Stimulated activated CD8-positive, alpha-beta memory T cell treated with anti-CD3 and anti-CD28 coated beads, Interleukin-7, amount 100 ng/mL, for 1 hour (primary cell): ENCODE measurements at regions not wholly inside any gene's neighbourhood (a gene's known extent, or its start where the extent isn't known, plus 50 kb on each side); places are given as distances from the start of the nearest gene placed in this dataset.

Source experiments
- DNase-seq, 2 donors: peaks; one replicate each; pipeline ENCODE4 v3.0.0-alpha.2; 2020; ENCODE audit warnings: low read depth in 2 of 2

DNA sequence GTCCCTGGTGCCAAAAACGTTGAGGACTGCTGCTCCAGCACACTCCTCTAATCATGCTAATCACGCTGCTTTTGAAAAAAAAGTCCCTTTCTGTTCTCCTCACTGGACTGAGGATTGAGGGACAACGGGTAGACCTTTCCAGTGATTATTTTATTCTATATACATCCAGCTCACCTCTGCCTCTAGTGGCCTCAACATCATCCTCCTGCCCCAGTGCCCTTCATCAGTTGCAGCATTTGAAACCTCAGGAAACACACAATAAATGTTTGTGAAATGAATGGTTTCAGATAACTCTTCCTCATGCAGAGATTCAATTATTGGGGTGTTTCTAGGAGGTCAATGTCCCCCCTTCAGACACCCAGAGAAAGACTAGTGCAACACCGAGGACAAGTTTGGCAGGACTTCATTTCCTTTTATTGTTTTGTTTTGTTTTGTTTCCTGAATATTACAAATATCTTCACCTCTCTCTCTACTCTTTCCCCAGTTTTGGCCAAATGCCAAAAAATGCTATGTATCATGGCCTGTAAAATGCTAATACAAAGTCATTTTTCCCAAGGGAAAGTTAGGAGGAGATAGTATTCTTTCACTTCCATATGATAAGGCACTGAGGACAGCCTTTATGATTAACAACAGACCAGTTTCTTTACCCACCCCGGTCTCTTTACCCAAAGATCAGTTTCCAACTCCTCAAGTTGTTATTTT is 460.1 kb upstream of the SLIT2 start:
- DNase-seq, result no peak

DNA sequence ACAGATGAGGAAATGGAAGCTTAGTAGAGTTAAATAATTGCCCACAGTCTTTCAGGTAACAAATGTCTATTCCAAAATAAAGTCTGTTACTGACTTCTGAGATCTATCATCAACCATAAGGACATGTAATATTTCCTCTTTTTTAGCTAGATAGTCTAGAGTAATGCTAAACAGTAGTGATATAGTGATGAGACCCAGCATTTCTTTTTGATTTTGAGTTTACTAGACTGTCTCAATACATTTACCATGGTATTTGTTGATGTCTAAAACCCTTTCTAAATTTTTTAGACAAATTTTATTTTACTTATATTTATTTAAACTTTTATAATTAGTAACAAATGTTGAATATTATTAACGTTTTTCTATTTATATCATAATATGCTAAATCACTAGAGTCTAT is 465.1 kb upstream of the SLIT2 start:
- no peak for DNase-seq

- no peak for DNase-seq
Measured at GRCh38 chr4:19783667-19784223, 468.0 kb upstream of the SLIT2 start.

DNA sequence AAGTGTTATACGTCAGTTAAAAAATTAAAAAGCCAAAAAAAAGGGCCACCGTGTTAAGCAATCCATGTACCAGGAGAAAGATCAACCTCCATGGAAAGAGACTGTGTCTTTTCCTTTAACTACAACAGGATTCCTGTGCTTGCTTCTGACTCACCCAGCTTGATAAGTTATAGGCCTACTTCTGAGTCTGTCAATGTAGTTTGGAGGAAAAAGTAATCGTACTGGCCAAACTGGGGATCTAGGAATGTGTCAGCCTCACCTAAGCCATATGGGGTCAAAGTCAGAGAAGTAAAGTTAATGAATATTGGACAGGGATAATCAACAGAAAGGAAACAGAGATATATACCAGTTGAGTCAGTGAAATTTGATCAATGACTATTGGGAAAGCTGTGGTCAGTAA is 470.8 kb upstream of the SLIT2 start:
- DNase-seq, result no peak

DNA sequence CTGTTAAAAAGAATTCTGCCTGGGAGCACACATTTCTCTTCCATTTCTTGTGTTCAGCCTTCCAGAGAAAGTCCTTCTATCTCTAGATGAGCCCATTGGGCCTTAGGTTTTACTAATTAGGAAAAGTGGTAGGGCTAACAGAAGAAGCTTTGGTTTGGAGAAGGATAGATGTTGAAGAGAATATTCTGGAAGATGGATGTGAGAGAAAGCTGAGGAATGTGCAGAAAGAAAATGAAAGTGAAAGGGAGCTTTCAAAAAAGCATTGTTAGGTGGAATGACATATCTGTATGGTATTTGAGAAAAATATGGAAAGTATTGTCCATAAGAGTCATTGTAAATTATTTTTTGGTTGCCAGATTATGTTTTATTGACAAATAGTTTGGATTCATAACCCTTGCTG is 474.8 kb upstream of the SLIT2 start:
- DNase-seq, result no peak

- no peak for DNase-seq
Measured at GRCh38 chr4:19776021-19776459, 475.7 kb upstream of the SLIT2 start.

DNA sequence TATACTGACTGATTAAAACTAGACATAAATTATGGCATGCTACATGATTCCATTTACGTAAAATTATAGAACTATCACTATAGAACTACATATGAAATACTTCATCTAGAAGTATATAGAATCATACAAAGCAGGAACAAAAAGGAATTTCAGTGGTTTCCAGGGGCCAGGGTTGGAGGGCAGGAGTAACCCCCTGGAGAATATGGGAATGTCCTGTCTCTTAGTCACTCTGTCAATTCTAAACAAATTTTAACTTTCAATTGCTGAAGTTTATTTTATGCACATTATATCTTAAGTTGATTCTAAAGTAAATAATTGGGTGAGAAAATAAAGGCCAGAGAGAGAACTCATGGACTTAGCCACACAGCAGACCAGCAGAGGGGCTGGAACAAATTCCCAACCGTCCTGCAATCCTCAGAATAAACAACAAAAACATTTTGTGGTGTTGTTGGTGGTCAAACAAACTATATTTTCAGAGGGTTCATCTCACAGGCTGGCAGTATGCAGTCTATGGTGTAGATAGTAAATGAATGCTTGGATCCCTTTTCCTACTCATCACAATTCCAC is 476.9 kb upstream of the SLIT2 start:
- DNase-seq, result no peak

DNA sequence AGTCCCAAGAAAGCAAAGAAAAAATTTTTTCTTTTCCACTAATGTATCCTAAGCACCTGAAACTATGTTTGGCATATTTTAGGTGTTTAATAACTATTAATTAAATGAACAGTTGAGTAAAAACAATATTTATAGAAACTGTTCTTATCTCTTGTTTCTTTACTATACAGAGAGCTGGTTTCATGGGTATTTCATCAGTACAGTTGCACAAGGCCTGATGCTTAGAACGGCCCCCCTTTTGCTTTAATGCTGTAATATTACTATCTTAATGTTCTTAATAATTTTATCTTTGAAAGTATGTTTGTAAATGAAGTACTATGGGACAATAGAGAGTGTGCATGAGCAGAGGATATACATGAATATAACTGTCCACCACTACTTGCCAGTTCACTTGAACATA is 479.1 kb upstream of the SLIT2 start:
- no peak for DNase-seq

DNA sequence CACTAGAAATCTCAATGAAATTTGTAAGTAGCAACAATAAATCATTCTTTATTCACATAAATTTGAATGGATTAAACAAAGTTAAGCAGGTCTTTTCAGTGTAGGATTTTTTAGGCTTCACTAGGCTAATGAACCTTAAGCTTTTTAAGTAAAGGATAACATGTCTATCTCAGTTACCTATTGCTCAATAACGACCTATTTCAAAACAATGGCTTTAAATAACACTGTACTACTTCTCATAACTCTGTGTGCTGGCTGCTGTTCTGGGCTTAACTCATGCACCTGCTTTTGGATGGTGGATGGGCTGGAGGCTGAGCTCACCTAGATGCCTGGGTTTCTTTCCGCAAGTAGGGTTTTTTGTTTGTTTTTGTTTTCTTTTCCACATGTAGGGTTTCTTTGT is 495.0 kb upstream of the SLIT2 start:
- DNase-seq, result no peak

DNA sequence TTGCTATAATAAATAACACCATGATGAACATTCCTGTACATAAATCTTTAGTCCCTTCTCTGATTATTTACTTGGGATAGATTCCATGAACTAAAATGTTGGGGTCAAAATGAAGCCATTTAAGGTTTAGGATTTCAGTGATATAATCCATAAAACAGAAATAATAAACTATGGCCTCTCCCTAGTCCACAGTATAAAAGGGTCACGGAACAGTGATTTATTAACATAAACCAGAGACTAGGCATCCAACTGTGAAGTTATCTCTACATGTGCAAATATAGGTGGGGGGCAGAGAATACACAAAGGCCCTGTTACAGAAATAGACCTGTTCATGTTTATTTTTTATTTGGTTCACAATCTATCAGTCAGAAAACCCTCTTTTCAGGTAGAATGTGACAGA is 499.1 kb upstream of the SLIT2 start:
- no peak for DNase-seq

DNA sequence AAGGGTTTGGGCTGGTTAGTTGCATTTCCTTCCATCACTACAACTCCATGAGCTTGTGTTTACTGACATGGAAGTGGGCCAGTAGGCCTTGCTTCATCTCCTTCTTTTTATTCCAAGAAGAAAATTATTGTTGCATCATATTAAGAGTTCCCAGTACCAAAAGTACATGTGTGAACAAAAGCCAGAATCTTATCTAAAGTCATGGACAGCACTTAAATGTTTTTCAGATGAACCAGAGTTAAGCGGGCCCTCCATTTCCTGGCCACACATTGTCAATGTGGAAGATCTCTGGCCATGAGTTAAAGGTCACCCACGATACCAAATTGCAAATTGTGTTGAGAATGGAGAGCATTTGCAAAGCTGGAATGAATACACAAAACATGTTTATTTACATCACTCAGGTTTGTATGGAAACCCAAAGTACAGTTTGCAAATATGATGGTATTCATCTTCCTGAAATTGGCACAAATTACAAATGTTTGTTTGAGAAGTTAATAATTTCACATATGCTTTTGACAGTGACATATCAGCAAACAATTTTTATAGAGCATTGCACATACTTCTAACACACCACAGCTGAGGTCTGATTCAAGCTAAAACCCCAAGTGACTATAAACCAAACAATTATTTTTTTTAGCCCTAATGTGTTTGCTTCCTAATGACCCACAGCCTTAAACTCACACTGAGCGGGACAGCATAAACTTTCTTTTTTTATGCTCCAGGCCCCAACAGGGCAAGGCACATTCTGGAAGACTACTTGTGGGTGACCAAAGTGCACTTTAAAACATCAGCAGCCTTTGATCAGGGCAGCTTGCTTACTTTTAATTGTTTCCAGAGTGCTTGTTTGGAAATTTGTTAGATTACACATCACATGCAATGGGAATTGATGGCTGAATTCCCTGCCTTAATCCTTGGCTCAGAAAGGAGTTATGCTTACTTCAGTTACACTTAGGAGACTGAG is 502.9 kb upstream of the SLIT2 start:
- DNase-seq, result no peak

GRCh38 chr4:19746377-19746776 is 505.3 kb upstream of the SLIT2 start:
- no peak for DNase-seq

DNA sequence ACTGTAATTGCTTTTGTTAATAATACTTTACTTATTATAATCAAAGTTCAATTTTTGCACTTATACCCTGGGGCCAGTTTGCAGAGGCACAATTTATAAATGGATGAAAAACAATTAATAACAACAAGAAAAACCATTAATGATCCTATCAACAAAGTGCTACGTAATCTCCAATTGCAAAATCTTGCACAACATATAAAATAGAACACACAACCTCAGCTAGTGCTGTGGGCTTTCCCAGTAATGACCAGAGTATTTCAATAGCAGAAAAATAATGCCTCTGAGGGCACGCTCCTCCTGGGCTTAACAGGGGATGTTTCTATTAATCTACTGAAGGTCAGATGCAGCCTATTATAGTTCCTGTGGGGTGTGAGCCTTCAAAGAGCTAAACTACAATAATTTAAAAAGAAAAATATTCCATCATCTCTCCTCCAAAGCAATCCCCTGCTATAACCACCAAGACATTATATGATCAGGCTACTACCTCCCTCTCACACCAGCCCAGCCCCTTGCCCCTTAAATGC is 508.5 kb upstream of the SLIT2 start:
- DNase-seq, result no peak

DNA sequence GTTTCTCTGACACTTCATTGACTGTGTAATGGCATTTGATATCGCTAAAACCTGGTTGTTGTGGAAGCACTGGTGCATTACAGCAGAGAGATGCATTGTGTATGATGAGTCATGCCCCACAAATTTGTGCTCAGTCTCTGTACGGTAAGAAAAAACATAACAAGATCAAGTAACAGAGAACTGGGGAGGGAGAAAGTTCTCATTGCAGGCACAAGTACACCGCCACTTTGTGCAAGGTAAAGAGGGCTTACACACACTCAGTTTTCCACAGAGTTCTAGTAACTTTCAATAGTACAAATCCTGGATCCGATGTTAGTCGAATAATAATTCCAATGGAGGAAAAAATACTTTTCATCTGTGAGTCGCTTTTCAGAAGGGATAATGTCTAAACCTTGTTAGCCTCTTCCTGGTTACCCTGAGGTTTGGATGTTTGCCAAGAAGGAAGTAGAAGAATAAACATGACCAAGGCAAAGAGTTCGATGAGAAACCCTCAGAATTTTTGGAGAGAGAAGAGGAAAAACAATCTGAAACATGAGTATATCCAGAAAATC is 512.5 kb upstream of the SLIT2 start:
- no peak for DNase-seq

DNA sequence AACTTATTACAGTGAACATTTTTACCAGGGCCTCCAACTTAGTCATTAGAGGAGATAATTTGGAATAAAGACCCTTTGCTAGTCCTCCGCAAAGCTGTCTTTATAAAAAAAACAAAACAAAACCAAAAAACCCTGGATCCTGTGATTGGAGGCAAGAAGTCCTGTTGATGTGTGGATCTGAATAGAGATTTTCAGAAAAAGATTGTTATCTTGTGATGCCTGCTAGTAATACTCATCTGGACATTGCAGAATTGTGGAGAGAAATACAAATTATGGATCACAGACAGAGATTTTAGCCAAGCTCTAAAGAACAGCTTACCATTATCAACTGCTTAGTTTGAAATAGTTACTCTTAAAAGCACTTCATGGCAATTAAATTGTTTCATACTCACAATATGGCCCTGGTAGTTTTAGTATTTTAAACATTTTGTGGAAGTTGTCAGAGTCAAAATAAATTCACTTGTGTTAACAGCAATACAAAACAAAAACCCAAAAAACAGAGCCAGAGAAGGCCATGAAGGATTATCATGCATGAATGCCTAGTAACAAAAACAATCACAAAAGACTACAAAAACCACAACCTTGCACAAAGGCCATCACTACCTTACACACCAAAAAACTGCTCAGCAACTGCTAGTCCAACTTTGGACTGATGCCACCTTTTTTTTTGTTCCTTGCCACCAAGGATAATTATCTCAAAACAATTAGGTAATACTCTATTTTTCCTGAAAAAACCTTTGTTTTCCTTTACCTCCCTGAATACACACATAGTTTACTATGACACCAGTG is 514.5 kb upstream of the SLIT2 start:
- DNase-seq, result no peak

DNA sequence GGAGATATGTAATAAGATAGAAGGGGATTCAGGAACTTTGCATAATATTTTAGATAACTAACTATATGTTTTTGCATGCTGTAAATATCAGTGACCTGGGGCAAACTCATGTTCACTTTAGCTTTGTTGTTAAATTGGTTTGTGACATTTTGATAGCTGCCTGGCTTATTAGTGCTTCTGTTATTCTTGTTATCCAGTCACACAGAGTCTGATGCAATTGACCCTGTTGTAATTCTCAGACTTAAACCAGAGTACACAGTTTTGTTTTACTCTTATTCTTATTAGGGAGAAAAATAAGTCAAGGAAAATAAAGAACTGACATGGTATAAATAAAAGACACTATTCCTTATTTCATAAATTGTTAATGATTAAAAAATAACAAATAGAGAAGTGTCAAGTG is 516.7 kb upstream of the SLIT2 start:
- DNase-seq, result no peak

DNA sequence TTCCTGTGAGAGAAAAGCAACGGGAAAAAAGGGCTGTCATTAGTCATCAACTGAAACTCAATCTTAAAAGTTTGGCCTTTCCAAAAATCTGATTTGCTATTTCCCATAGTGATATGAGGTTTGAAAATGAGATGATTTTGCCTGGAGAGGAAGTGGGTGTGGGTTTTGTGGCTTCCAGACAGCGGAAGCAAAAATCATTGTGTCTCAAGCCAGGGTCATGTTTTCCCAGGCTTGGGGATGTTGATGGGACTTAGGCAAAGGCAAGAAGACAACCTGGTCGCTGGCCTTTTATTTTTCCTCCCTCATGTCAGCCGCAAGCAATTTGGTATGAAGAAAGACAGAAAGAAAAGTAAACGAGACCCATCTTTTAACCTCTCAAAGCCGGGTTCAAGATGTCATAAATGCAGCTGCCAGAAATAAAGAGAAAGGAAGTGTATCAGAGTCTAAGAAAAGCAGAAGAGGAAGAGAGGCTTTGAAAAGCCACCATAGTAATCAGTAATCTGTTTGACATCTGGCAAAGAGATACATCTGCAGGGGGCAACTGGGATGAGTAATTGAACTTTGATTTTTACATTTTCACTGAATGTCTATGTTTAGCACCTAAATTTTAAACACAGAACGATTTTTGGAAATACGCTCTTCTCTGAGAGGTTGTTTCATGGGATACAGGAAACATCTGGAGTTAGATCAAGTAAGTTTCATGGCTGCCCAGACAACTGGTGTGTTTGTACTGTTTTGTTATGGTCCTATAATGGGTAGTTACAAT is 521.6 kb upstream of the SLIT2 start:
- no peak for DNase-seq

DNA sequence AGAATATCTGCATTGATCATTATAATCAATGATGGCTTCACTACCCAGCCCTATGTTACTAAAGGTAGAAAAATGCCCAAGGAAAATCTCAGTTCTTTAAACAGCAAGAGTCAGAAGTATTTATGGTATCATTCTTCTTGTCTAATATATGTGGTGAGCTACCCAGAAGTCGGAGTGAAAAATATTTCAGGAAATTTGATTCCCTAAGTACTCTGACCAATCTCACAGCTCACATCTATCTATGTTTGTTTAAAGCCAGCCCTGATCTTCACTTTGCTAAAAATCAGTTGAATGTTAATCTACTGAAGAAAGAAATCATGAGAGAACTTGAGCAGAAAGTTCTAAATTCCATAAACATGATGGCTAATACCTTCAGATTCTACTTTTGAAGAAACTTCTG is 522.9 kb upstream of the SLIT2 start:
- DNase-seq, result no peak

DNA sequence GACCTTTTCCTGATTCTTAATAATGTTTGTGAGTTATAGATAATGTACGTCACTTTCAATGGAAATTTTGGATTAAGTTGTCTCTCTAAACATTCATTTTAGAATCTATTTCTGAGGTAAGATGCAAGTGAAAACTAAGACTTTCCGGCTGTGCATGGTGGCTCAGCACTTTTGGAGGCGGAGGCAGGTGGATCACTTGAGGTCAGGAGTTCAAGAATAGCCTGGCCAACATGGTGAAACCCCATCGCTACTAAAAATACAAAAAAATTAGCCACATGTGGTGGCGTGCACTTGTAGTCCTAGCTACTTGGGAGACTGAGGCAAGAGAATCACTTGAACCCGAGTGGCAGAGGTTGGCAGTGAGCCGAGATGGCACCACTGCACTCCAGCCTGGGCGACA is 524.6 kb upstream of the SLIT2 start:
- DNase-seq, result no peak

DNA sequence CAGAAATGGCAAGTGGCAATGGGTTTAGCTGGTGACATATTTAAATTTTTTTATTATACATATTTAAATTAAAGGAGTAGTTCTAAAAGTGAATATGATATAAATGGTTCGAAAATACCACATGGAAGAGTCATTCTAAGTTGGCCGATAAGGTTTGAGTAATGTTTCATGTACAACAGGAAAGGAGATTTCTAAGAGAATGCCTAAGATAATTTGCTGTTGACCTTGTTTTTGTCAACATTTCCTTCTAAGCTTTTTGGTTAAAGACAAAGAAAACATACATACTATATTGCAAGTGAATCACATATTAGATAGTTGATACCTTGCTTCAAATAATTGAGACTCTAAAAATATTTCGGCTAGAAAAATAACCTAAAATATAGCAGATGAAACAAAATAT is 526.6 kb upstream of the SLIT2 start:
- DNase-seq, result no peak
